Heart right ventricle (tissue), 16 donors: ENCODE measurements at regions not wholly inside any gene's neighbourhood (a gene's known extent, or its start where the extent isn't known, plus 50 kb on each side); places are given as distances from the start of the nearest gene placed in this dataset.

Experiments
- ATAC-seq, 8 donors: fragments of 200-7000 bp; cut with Tn5 transposase; one replicate each; pipeline ENCODE4 v1.9.1; 2020; ENCODE audit warnings: mild to moderate bottlenecking in 8 of 8, moderate library complexity in 8 of 8, moderate number of reproducible peaks in 1 of 8
- DNase-seq, 2 donors: peaks; one replicate each; pipeline ENCODE4 v3.0.0-alpha.2; 2020
- H3K27ac ChIP-seq, 10 donors: fragments of 200-600 bp; sonication (generic) in 2 of 10; one replicate each; pipeline versions ENCODE4 v1.5.0 to v1.8.0; 2020 to 2022; ENCODE audit warnings: mild to moderate bottlenecking in 3 of 10
- H3K27me3 ChIP-seq, 7 donors: fragments of 200-600 bp; one replicate each; pipeline ENCODE4 v1.8.0; 2021 to 2022; ENCODE audit warnings: mild to moderate bottlenecking in 2 of 7
- H3K36me3 ChIP-seq, 9 donors: fragments of 200-600 bp; sonication (generic) in 1 of 9; one replicate each; pipeline versions ENCODE4 v1.5.0 to v1.8.0; 2020 to 2022; ENCODE audit warnings: mild to moderate bottlenecking in 2 of 9
- H3K4me1 ChIP-seq, 9 donors: fragments of 200-600 bp; sonication (generic) in 1 of 9; one replicate each; pipeline versions ENCODE4 v1.5.0 to v1.8.0; 2020 to 2022; ENCODE audit warnings: mild to moderate bottlenecking in 4 of 9
- H3K4me3 ChIP-seq, 10 donors: fragments of 200-600 bp; sonication (generic) in 2 of 10; one replicate each; pipeline versions ENCODE4 v1.5.0 to v1.8.0; 2020 to 2022; ENCODE audit warnings: mild to moderate bottlenecking in 7 of 10, moderate library complexity in 2 of 10
- H3K9me3 ChIP-seq, 11 donors: fragments of 200-600 bp in 10 of 11; sonication (generic) in 2 of 11; one replicate each; pipeline versions ENCODE4 v1.5.0 to v1.8.0; 2013 to 2022; ENCODE audit warnings: mild to moderate bottlenecking in 2 of 11, control low read depth in 1 of 11, moderate library complexity in 1 of 11
- WGBS, 2 donors: extraction: QIAGEN DNeasy Blood & Tissue Kit; methylation state at CpG; one replicate each; pipeline ENCODE4 v1.1.7; 2013; ENCODE audit warnings: inconsistent platforms in 1 of 2; 5-methylcytosine and 5-hydroxymethylcytosine counted together
- intact Hi-C, 10 donors: fragments of 100-400 bp; cut with DNase I; formaldehyde crosslinking; loops; one replicate each; pipeline versions ENCODE4 v1.11.1 to v1.14.2; 2022
- TF ChIP-seq, protein P1 (sequence below), 9 donors: fragments of 200-600 bp; sonication (generic) in 2 of 9; IDR thresholded peaks; one replicate each; pipeline versions ENCODE4 v1.5.0 to v1.8.0; 2021 to 2022; ENCODE audit warnings: antibody characterized with exemption in 9 of 9, mild to moderate bottlenecking in 5 of 9, moderate library complexity in 1 of 9
- donor health status: Arrhythmogenic right ventricular cardiomyopathy.
- donor health status: ischemic (EF 13 %, LVEDD 7.1; RV severe dilation, severe dysfunction).
- donor health status: healthy with polysubstance abuse.
- donor health status: DM: no; HTN: yes; CAD: no.
- donor health status: DM: no; HTN: no; CAD: no.
- donor health status: ischemic (EF 25% LVEDD 6.9; RV normal size, moderate dysfunction).
- donor health status: ischemic (EF 25% LVEDD 5.7; RV mildly dilated, moderate dysfunction).
- donor health status: healthy.
- donor health status: DM: yes; HTN: yes; CAD: no.
- donor health status: Ischemic cardiomyopathy.
- donor health status: ischemic (EF 35%, LVEDD 5.7; RV mildly dilated, moderate dysfunction).
- donor health status: nonischemic (EF 11% LVEDD 7.7; RV severe dilation, severe dysfunction).
- donor health status: DM: yes; HTN: yes; CAD: no.
- donor health status: PGD.
- donor health status: ischemic (EF 29% LVEDD 5.4; RV normal size, mild dysfunction).
- donor health status: nonischemic (EF 23%, LVEDD 6.1; RV moderate dilation, normal function).

DNA sequence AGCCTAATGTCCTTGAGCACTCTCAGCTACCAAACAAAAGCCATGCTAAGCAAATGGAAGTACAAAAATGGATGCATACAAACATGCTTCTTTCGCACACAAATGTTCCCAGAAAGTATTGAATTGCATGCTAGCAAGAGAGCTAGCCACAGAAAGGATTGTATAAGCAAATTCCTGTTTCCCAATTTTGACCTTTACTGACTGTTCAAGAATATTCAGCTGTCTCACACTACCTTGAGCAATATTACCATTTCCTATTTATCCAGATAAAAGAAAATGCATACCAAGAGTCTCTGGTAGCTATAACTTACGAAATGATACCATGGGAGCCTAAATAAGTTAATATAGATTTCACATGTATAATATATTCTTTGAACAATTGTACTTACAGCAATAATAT lies 264.6 kb downstream of the TMEM167A start:
- no peak for ATAC-seq
- TF ChIP-seq, protein P1, sequence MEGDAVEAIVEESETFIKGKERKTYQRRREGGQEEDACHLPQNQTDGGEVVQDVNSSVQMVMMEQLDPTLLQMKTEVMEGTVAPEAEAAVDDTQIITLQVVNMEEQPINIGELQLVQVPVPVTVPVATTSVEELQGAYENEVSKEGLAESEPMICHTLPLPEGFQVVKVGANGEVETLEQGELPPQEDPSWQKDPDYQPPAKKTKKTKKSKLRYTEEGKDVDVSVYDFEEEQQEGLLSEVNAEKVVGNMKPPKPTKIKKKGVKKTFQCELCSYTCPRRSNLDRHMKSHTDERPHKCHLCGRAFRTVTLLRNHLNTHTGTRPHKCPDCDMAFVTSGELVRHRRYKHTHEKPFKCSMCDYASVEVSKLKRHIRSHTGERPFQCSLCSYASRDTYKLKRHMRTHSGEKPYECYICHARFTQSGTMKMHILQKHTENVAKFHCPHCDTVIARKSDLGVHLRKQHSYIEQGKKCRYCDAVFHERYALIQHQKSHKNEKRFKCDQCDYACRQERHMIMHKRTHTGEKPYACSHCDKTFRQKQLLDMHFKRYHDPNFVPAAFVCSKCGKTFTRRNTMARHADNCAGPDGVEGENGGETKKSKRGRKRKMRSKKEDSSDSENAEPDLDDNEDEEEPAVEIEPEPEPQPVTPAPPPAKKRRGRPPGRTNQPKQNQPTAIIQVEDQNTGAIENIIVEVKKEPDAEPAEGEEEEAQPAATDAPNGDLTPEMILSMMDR (IDR thresholded peaks at IDR 0.05), result no peak
- no peaks in the 10 kb centered on the region for H3K27me3 ChIP-seq
- no peaks in the 10 kb centered on the region for H3K36me3 ChIP-seq
- intact Hi-C loops, result no loop called here
- DNase-seq, result no peak
- no peak overlapping the region for H3K27ac ChIP-seq
- no peaks in the 10 kb centered on the region for H3K9me3 ChIP-seq
- no peaks in the 10 kb centered on the region for H3K4me1 ChIP-seq
- no peak overlapping the region for H3K4me3 ChIP-seq
- 90 to 91% methylated on average over 2 of the region's 2 CpGs for WGBS, 2 donors

GRCh38 chr5:82811490-82811889 lies 265.7 kb downstream of the TMEM167A start:
- WGBS, 2 donors, result 92% methylated on average over 6 of the region's 6 CpGs
- intact Hi-C loops, result no loop called here
- DNase-seq, result no peak
- Histone ChIP-seq H3K27ac (no peak overlapping the region), H3K4me1 (no peaks in the 10 kb centered on the region), H3K27me3 (no peaks in the 10 kb centered on the region), H3K36me3 (no peaks in the 10 kb centered on the region), H3K4me3 (no peak overlapping the region), H3K9me3 (no peaks in the 10 kb centered on the region)
- ATAC-seq, result no peak
- TF ChIP-seq, protein P1 (IDR thresholded peaks at IDR 0.05), result no peak

GRCh38 chr5:82809420-82810143 lies 267.6 kb downstream of the TMEM167A start:
- DNase-seq (no peak), ATAC-seq (no peak)
- Histone ChIP-seq H3K27me3 (no peaks in the 10 kb centered on the region), H3K36me3 (no peaks in the 10 kb centered on the region), H3K9me3 (no peaks in the 10 kb centered on the region), H3K27ac (no peak overlapping the region), H3K4me1 (no peaks in the 10 kb centered on the region), H3K4me3 (no peak overlapping the region)
- TF ChIP-seq, protein P1 (IDR thresholded peaks at IDR 0.05), result no peak
- WGBS, 2 donors, result 81 to 85% methylated on average over 2 of the region's 2 CpGs
- intact Hi-C loops, result no loop called here

GRCh38 chr5:82808960-82809359 lies 268.2 kb downstream of the TMEM167A start:
- intact Hi-C loops, result no loop called here
- peak in 1 of 2 donors; percentile 5 for DNase-seq
- TF ChIP-seq, protein P1 (IDR thresholded peaks at IDR 0.05), result no peak
- Histone ChIP-seq H3K4me3 (no peak overlapping the region), H3K36me3 (no peaks in the 10 kb centered on the region), H3K27me3 (no peaks in the 10 kb centered on the region), H3K27ac (no peak overlapping the region), H3K4me1 (no peaks in the 10 kb centered on the region), H3K9me3 (no peaks in the 10 kb centered on the region)
- WGBS, 2 donors, result 33 to 35% methylated on average over 3 of the region's 3 CpGs
- no peak for ATAC-seq
